ENCODE measurements at regions not wholly inside any gene's neighbourhood (a gene's known extent, or its start where the extent isn't known, plus 50 kb on each side); places are given as distances from the start of the nearest gene placed in this dataset.

GRCh38 chr7:63071396-63071795 is 927.3 kb upstream of the ZNF722 start:
- ChIA-PET POLR2A (no interaction called here), CTCF (no interaction called here)
- no peak for TF ChIP-seq CTCF (IDR thresholded peaks at IDR 0.05; ENCODE audit: control extremely low read depth, extremely low read depth, low read depth, missing control alignments)
- peak; percentile 4 for DNase-seq (ENCODE audit: extremely low spot score)

- ChIA-PET CTCF (no interaction called here), POLR2A (no interaction called here)
- TF ChIP-seq CTCF (IDR thresholded peaks at IDR 0.05; ENCODE audit: control extremely low read depth, extremely low read depth, low read depth, missing control alignments), result no peak
- no peak for DNase-seq (ENCODE audit: extremely low spot score)
Observed at GRCh38 chr7:63071920-63072319, 926.7 kb upstream of the ZNF722 start.

- POLR2A ChIA-PET, result no interaction called here
- no peak for TF ChIP-seq CTCF (IDR thresholded peaks at IDR 0.05; ENCODE audit: control extremely low read depth, extremely low read depth, low read depth, missing control alignments)
- CTCF ChIA-PET, result no interaction called here
- DNase-seq (ENCODE audit: extremely low spot score), result no peak
Observed at GRCh38 chr7:63072806-63073205, 925.8 kb upstream of the ZNF722 start.

GRCh38 chr7:63073286-63073685 is 925.4 kb upstream of the ZNF722 start:
- POLR2A ChIA-PET, result no interaction called here
- TF ChIP-seq CTCF (IDR thresholded peaks at IDR 0.05; ENCODE audit: control extremely low read depth, extremely low read depth, low read depth, missing control alignments), result no peak
- CTCF ChIA-PET, result no interaction called here
- DNase-seq (ENCODE audit: extremely low spot score), result no peak

- ChIA-PET CTCF (no interaction called here), POLR2A (no interaction called here)
- TF ChIP-seq CTCF (IDR thresholded peaks at IDR 0.05; ENCODE audit: control extremely low read depth, extremely low read depth, low read depth, missing control alignments), result no peak
- no peak for DNase-seq (ENCODE audit: extremely low spot score)
Observed at GRCh38 chr7:63073736-63074135, 924.9 kb upstream of the ZNF722 start.

- POLR2A ChIA-PET, result no interaction called here
- DNase-seq (ENCODE audit: extremely low spot score), result no peak
- TF ChIP-seq CTCF (IDR thresholded peaks at IDR 0.05; ENCODE audit: control extremely low read depth, extremely low read depth, low read depth, missing control alignments), result no peak
- CTCF ChIA-PET, result no interaction called here
Observed at GRCh38 chr7:63077841-63078240, 920.8 kb upstream of the ZNF722 start.

GRCh38 chr7:63080406-63080805 is 918.2 kb upstream of the ZNF722 start:
- CTCF ChIA-PET, result no interaction called here
- no peak for DNase-seq (ENCODE audit: extremely low spot score)
- no peak for TF ChIP-seq CTCF (IDR thresholded peaks at IDR 0.05; ENCODE audit: control extremely low read depth, extremely low read depth, low read depth, missing control alignments)
- POLR2A ChIA-PET, result no interaction called here

Data from GM10248 (cell line).